Esophagus squamous epithelium (tissue), 4 donors: ENCODE measurements at regions not wholly inside any gene's neighbourhood (a gene's known extent, or its start where the extent isn't known, plus 50 kb on each side); places are given as distances from the start of the nearest gene placed in this dataset.

Experiments used
- CTCF ChIP-seq, 6 experiments: fragments of 450-650 bp in 4 of 6; fragments of 200-600 bp in 2 of 6; sonication (generic) in 2 of 6; IDR thresholded peaks; one replicate each; pipeline ENCODE4 v1.5.1; 2016 to 2019; ENCODE audit warnings: antibody characterized with exemption in 6 of 6, mild to moderate bottlenecking in 4 of 6, moderate library complexity in 4 of 6
- POLR2A ChIP-seq, 4 donors: fragments of 450-650 bp; IDR thresholded peaks; one replicate each; pipeline ENCODE4 v1.6.1; 2017; ENCODE audit warnings: antibody characterized with exemption in 4 of 4, mild to moderate bottlenecking in 4 of 4, moderate library complexity in 3 of 4

- TF ChIP-seq POLR2A (IDR thresholded peaks at IDR 0.05), result no peak
- TF ChIP-seq CTCF (IDR thresholded peaks at IDR 0.05), result no peak
Observed at GRCh38 chr5:13470263-13470662, 474.2 kb downstream of the DNAH5 start.
